HG03108 (cell line): ENCODE measurements at regions not wholly inside any gene's neighbourhood (a gene's known extent, or its start where the extent isn't known, plus 50 kb on each side); places are given as distances from the start of the nearest gene placed in this dataset.
"Not testable (repeated sequence)": the region's sequence is repeated elsewhere in the genome, so short reads cannot be mapped to it uniquely, and the experiment has no call there.

Experiments
- ATAC-seq: cut with Tn5 transposase; IDR thresholded peaks from one replicate; pipeline ENCODE4 v1.9.1; 2021; ENCODE audit warnings: moderate library complexity; ENCODE audit not compliant: unreplicated experiment

GRCh38 chr2:58730764-58731487 is 489.8 kb upstream of the FANCL start:
- no peak for ATAC-seq

DNA sequence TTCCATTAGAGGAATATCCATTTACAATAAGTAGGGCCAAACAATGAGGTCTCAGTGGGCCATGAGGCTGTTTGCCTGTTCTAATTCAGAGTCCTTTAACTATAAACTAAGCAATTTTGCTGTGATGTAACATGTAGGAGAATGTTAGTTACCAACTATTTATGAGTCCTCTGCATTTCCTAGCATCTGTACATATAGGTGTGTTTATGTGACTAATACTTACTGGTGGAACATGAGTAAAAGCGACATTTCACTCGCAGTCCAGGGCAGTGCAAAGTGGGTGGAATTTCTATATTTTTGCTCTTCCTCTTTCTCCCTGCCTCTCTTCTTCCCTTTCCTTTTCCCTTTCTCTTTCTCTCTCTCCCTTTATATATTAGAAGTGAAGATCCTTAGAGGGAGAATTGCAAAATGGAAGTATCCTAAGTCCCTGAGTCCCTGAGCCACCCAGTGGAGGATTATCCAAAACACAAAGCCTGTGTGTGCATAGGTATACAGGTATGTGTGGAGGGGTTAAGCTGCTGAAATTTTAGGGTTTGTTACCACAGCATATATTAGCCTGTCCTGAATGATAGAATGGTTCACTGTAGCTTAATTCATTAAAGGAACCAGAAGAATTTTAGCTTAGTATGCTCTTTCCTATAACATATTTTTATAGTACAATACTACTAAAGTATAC is 487.0 kb upstream of the FANCL start:
- ATAC-seq = no peak

DNA sequence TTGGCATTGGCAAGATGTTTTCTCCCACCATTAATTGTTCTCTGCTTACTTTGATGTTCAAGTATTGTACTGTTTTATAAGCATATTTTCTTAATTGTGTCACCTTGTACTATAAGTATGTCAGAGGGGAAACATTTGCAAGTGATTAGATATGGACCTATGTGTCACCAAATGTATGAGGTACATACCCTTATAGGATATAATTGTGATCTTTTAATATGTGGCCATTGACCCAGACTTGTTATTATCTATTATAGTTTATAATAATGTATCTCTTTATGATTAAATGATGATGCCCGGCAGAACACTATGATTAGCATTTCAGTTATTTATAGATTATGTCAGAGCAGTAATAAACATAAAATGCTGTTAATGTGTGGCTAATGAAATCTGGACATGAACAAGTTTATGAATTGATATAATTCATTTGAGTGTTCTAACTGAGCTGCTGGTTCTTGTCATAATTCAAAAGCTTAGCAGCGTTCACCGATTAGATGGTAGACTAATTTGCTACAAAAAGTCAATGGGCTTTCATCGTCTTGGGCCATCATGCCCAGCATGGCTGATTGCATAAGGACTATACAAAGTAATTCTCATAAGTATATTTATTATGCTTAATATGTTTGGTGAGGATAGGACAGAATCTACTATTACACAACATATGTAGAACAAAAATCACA is 480.9 kb upstream of the FANCL start:
- no peak for ATAC-seq

DNA sequence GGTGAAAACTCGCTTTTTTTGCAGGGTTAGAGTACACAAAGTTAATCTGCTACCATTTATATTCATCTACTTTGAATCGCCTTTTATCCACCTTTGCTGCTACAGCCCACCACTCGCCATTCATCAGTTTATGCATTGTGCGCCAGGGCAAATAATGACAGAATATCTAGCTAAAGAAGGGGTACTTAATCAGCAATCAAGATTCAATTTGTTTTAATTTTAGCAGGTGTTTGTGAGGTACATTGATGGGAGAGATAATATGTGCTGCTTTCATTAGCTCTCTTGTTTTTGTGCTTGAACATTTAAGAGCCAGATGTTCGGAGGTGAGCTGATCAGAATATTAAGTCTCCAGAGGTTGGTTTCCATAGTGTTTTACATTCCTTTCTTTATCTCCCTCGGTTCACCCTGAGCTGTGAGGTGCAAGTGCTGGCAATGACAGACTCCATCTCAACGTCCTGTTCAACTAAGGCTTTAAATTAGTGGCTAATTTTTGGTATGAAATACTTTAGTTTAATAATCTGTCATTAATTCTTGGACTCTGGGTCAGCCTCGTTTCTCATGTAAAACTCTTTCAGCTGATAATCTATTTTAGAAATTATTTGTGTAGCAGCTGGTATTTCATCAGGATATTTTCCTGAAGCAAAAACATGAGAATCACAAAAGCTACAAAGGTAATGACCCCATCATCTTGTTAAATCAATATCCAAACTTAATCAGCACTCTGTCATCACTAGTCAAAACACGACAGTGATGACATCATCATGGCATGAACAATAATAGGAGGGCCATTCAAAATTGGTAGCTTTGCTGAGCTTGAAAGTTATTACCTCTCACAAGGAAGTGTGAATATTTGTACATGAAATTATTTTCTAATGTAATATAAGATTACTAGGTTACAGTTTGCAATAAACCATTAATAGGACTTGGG is 479.9 kb upstream of the FANCL start:
- ATAC-seq = no peak

DNA sequence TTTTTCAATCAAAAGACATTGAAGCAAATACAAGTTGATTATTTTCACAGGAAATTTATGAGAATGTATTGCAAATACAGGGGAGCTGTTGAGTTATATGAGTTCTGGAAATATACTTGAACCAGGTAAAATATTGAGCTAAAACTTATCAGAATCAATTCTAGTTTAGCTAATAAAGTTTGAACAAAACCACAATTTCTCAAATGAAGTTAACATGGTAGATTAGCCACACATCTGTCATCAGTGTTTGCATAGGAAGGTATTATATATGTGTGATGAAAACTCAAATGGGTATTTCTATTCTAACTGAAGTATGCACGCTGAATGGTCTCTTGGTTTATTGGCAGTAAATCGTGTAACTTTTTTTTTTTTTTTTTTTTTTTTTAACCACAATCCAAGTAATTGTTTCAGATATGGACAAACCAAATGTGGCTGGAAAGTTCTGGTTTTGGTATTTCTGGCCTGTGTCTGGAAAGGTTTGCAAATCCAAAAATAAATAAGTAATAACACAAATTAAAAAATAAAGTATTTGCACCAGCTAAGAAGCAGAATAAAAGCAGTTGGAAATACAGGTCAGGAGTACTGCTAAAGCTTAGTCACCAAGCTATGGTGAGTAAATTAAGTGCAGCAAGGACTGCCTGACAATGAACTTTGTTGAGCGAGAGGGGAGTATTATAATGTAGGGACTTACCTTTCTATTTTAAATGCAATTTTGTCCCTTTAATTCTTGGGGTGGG is 479.1 kb upstream of the FANCL start:
- ATAC-seq = no peak

DNA sequence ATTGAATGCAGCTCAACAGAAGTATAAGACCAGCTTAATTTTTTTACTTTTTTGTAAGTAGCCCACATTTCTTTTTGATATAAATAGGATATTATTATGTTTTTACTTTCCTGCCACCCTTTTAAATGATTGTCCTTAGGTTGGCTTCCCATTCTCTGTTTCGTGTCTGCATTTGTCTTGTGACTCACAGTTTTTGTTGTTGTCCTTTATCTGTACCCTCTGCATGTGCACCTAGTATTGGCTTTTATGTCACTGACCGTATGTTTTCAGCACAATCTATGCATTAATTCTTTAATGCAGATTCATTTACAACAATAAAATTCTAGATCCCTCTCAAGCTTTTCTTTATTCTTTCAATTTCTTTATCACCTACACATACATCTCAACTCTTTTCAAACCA is 474.2 kb upstream of the FANCL start:
- ATAC-seq = no peak

DNA sequence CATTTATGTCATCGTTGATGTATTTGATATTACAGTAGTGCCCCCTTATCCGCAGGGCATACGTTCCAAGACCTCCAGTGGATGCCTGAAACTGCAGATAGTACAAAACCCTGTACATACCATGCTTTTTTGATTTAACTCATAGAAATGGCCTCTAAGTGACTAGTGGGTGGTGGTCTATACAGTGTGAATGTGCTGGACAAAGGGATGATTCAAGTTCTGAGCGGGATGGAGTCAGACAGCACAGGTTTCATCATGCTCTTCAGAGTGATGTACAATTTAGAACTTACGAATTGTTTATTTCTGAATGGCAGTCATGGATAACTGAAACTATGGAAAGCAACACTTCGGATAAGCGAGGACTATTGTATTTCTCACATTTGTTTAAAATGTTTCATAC is 473.1 kb upstream of the FANCL start:
- ATAC-seq = no peak

DNA sequence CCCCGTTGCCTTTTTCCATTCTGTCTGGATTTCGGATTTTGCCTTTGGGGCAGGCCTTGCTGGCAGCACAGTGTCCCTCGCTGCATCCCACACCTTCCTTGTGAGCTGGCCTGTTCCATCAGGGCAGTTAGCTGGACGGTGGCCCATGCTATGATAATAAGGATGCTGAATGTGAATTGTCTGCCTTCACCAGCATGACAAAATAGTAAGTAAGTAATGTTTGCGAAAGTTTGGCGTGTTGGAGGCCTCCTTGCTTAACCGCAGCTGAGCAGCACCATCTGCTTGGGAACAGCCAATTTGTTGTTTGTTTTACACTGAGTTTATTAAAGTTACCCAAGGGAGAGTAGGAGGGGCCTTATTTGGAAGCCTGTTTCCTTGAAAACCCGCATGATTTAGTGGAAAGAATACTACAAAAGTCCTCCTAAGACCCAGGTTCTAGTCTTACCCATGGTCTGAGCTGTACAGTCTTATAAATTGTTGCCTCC is 469.7 kb upstream of the FANCL start:
- ATAC-seq = no peak

DNA sequence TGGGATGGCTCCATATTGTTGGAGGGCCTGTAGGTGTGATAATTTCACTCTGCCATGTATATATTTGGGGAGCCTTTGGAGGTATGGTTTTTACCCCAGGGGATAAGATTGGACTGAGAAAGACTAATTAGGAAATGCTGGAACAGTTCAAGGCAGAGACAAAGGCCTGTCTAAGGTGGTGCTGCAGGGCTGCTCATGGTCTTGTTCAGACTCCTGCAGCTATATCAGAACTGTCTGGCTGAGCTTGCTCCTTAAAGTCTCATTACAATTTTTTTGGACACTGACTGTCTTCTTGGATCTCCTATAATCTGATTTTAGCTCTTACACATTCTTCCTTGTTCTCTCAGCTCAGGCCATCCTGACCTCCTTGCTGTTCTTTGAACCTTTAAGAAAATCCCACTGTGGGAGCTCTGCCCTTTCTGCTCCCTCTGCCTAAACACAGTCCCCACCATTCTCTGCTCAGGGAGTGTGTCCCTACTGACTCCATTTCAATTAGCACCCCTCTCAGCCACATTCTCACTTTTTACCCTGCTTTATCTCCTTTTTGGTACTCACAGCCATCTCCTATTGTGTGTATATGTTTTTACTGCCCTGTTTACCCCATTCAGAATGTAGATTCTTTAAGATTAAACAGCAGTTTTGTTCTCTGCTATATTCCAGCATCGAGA is 468.7 kb upstream of the FANCL start:
- ATAC-seq = no peak

- ATAC-seq = no peak
Observed at GRCh38 chr2:58709274-58709673, 468.1 kb upstream of the FANCL start.

DNA sequence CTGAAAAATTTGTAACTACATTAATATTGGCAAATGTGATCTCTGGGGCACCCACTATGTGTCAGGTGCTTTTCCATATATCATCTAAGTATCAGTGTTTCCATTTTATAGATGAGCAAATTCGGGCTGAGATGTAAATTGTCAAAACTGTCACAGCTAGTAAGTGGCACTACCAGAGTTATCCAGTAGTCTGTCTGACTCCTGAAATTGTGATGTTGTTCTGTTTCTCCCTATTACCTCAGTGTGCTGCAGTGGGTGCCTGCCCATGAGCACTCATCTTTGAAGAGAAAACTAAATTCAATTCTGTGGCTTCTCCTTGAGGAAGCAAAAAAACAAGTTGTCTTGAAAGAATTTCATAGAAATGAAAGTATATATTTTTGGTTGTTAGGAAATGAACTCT is 467.4 kb upstream of the FANCL start:
- no peak for ATAC-seq

GRCh38 chr2:58702302-58702885 is 461.3 kb upstream of the FANCL start:
- ATAC-seq = no peak

GRCh38 chr2:58701688-58702301 is 460.7 kb upstream of the FANCL start:
- ATAC-seq = no peak

- no peak for ATAC-seq
Observed at GRCh38 chr2:58700591-58700990, 459.5 kb upstream of the FANCL start.

DNA sequence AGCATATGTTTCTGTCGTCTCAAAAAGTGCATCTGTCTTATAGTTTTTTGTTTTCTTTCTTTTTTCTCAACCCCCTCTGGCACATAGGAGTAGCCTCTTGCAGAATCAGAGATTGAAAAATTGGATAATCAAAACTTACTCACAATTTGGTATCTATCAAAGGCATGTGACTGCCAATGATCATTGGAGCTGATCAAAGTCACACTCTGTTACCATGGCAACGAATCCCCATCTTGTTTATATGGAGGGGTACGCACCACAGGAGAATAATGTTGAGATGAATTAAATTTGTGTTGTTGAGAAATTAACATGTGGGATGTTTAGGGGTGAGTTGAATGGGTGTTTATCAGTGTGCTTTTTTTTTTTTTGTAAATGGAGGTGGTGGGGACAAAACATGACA is 458.3 kb upstream of the FANCL start:
- no peak for ATAC-seq

- no peak for ATAC-seq
Observed at GRCh38 chr2:58698620-58699019, 457.5 kb upstream of the FANCL start.

DNA sequence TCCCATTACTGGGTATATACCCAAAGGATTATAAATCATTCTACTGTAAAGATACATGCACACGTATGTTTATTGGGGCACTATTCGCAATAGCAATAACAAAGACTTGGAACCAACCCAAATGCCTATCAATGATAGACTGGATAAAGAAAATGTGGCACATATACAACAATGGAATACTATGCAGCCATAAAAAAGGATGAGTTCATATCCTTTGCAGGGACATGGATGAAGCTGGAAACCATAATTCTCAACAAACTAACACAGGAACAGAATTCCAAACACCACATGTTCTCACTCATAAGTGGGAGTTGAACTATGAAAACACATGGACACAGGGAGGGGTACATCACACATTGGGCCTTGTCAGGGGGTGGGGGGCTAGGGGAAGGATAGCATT is 453.0 kb upstream of the FANCL start:
- not testable (repeated sequence) for ATAC-seq

GRCh38 chr2:58691041-58691440 is 449.9 kb upstream of the FANCL start:
- not testable (repeated sequence) for ATAC-seq

DNA sequence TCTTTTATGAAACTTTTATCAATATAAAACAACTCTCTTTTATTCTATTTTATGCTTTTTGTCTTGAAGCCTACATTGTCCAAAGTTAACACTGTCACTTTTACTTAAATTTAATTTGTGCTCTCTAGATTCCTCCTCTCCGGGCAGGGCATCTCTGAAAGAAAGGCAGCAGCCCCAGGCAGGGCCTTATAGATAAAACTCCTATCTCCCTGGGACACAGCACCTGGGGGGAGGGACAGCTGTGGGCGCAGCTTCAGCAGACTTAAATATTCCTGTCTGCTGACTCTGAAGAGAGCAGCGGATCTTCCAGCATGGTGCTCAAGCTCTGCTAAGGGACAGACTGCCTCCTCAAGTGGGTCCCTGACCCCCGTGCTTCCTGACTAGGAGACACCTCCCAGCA is 447.7 kb upstream of the FANCL start:
- no peak for ATAC-seq
